SK-N-SH (cell line): ENCODE measurements at regions not wholly inside any gene's neighbourhood (a gene's known extent, or its start where the extent isn't known, plus 50 kb on each side); places are given as distances from the start of the nearest gene placed in this dataset.

Source experiments
- CTCF ChIA-PET: fragments of 300-600, 350-600 bp; formaldehyde crosslinking; extraction: SDS; loops from one replicate; lab custom pipeline; 2021; lab: Yijun Ruan, JAX
- POLR2A ChIA-PET: fragments of 350-600 bp; sonication (Branson Sonifier 250); formaldehyde crosslinking; extraction: SDS; loops from one replicate; lab custom pipeline; 2020; ENCODE audit warnings: antibody characterized with exemption, inconsistent platforms; lab: Yijun Ruan, JAX
- DNase-seq: peaks from one replicate; pipeline ENCODE4 v3.0.0; 2012
- H2AFZ ChIP-seq: fragments of 200-600 bp; sonication (generic); 2 replicates; pipeline ENCODE4 v1.8.1; 2016; ENCODE audit warnings: antibody characterized with exemption, mild to moderate bottlenecking, low read depth
- H3F3A ChIP-seq: fragments of 200-600 bp; sonication (generic); replicated peaks from 2 replicates; pipeline ENCODE3; 2016; ENCODE audit warnings: antibody characterized with exemption, mild to moderate bottlenecking; ENCODE audit not compliant: insufficient read depth
- H3K27ac ChIP-seq, 2 experiments: fragments of 200-500 bp in 1 of 2; fragments of 200-600 bp in 1 of 2; sonication (Bioruptor generic) in 1 of 2; sonication (generic), shearing (Covaris generic) in 1 of 2; 2 replicates each; pipeline versions ENCODE4 v1.5.1 to v1.6.1; 2014 to 2016; ENCODE audit warnings: low read depth in 2 of 2, inconsistent platforms in 1 of 2, low read length in 1 of 2, mild to moderate bottlenecking in 1 of 2, mixed read lengths in 1 of 2
- H3K27me3 ChIP-seq: fragments of 200-600 bp; sonication (generic), shearing (Covaris generic); 2 replicates; pipeline ENCODE4 v1.6.1; 2016; ENCODE audit warnings: mixed run types; ENCODE audit not compliant: insufficient read depth
- H3K36me3 ChIP-seq, 2 experiments: fragments of 200-500 bp in 1 of 2; fragments of 200-600 bp in 1 of 2; sonication (Bioruptor generic) in 1 of 2; sonication (generic) in 1 of 2; replicated peaks in 1 of 2; 2 replicates each; pipeline versions ENCODE3 to v1.5.1; 2014 to 2016; ENCODE audit warnings: low read length in 1 of 2, mild to moderate bottlenecking in 1 of 2; ENCODE audit not compliant: insufficient read depth in 2 of 2, control insufficient read depth in 1 of 2
- H3K4me1 ChIP-seq, 2 experiments: fragments of 200-500 bp in 1 of 2; fragments of 200-600 bp in 1 of 2; sonication (Bioruptor generic) in 1 of 2; sonication (generic), shearing (Covaris generic) in 1 of 2; 2 replicates each; pipeline versions ENCODE4 v1.5.1 to v1.6.1; 2014 to 2016; ENCODE audit warnings: low read depth in 1 of 2, low read length in 1 of 2, mixed run types in 1 of 2; ENCODE audit not compliant: insufficient read depth in 2 of 2, control insufficient read depth in 1 of 2
- H3K4me2 ChIP-seq: fragments of 200-600 bp; sonication (generic), shearing (Covaris generic); 2 replicates; pipeline ENCODE4 v1.6.1; 2017; ENCODE audit warnings: mixed run types
- H3K4me3 ChIP-seq, 2 experiments: fragments of 200-500 bp in 1 of 2; fragments of 200-600 bp in 1 of 2; sonication (Bioruptor generic) in 1 of 2; sonication (generic), shearing (Covaris generic) in 1 of 2; 2 replicates each; pipeline versions ENCODE4 v1.5.1 to v1.8.1; 2014 to 2016; ENCODE audit warnings: low read depth in 2 of 2, inconsistent platforms in 1 of 2, low read length in 1 of 2, mild to moderate bottlenecking in 1 of 2, mixed read lengths in 1 of 2, moderate library complexity in 1 of 2
- H3K79me2 ChIP-seq: fragments of 200-600 bp; sonication (generic); 2 replicates; pipeline ENCODE4 v1.8.1; 2017; ENCODE audit warnings: mild to moderate bottlenecking; ENCODE audit not compliant: insufficient read depth
- H3K9ac ChIP-seq: fragments of 200-600 bp; sonication (generic); 2 replicates; pipeline ENCODE4 v1.6.1; 2017; ENCODE audit warnings: mixed run types
- H3K9me2 ChIP-seq: fragments of 200-600 bp; sonication (generic); 2 replicates; pipeline ENCODE4 v1.6.1; 2017; ENCODE audit warnings: mixed run types
- H3K9me3 ChIP-seq: fragments of 200-600 bp; sonication (generic); 2 replicates; pipeline ENCODE4 v1.6.1; 2017; ENCODE audit warnings: mixed run types, mild to moderate bottlenecking, moderate library complexity
- H4K20me1 ChIP-seq: fragments of 200-600 bp; sonication (generic); 2 replicates; pipeline ENCODE4 v1.6.1; 2017; ENCODE audit warnings: mild to moderate bottlenecking, mixed run types; ENCODE audit not compliant: insufficient read depth
- CHD2 ChIP-seq: fragments of 150-350 bp; IDR thresholded peaks from 2 replicates; pipeline ENCODE4 v1.6.1; 2018; ENCODE audit warnings: low read length; ENCODE audit not compliant: partially characterized antibody
- CTCF ChIP-seq: fragments of 200-600 bp; sonication (generic); IDR thresholded peaks from 2 replicates; pipeline ENCODE4 v1.6.1; 2017; ENCODE audit warnings: antibody characterized with exemption, mild to moderate bottlenecking, moderate library complexity
- EP300 ChIP-seq, 2 experiments: IDR thresholded peaks; 2 replicates each; pipeline versions ENCODE4 v1.4.0 to v1.6.1; 2012; ENCODE audit warnings: borderline replicate concordance in 1 of 2, low read depth in 1 of 2, low read length in 1 of 2
- FOSL2 ChIP-seq: IDR thresholded peaks from 2 replicates; pipeline ENCODE4 v1.4.0; 2012; ENCODE audit warnings: low read depth, mild to moderate bottlenecking, moderate library complexity, borderline replicate concordance
- GABPA ChIP-seq: IDR thresholded peaks from 2 replicates; pipeline ENCODE4 v1.4.0; 2012; ENCODE audit warnings: low read depth, mild to moderate bottlenecking
- GATA2 ChIP-seq: sonication (generic); formaldehyde crosslinking; IDR thresholded peaks from 2 replicates; pipeline ENCODE4 v1.5.0; 2020; ENCODE audit warnings: mild to moderate bottlenecking, missing genetic modification reagents
- JUND ChIP-seq: IDR thresholded peaks from 2 replicates; pipeline ENCODE4 v1.4.0; 2012
- MAX ChIP-seq: IDR thresholded peaks from 2 replicates; pipeline ENCODE4 v1.4.0; 2012; ENCODE audit warnings: low read depth
- MEF2A ChIP-seq: IDR thresholded peaks from 2 replicates; pipeline ENCODE4 v1.4.0; 2012; ENCODE audit warnings: low read depth, borderline replicate concordance
- MXI1 ChIP-seq: IDR thresholded peaks from 2 replicates; pipeline ENCODE4 v1.6.1; 2012; ENCODE audit warnings: mild to moderate bottlenecking, low read depth, low read length, improper control_type of control experiment
- NRF1 ChIP-seq: IDR thresholded peaks from 2 replicates; pipeline ENCODE4 v1.6.1; 2012; ENCODE audit warnings: low read depth, mild to moderate bottlenecking, low read length
- POLR2AphosphoS5 ChIP-seq: IDR thresholded peaks from 2 replicates; pipeline ENCODE4 v1.6.1; 2012; ENCODE audit warnings: low read depth, low read length
- RAD21 ChIP-seq: IDR thresholded peaks from 2 replicates; pipeline ENCODE4 v1.6.1; 2012; ENCODE audit warnings: mild to moderate bottlenecking, low read length
- RCOR1 ChIP-seq: fragments of 150-350 bp; IDR thresholded peaks from 2 replicates; pipeline ENCODE4 v1.6.1; 2017; ENCODE audit warnings: antibody characterized with exemption, low read length
- RXRA ChIP-seq: IDR thresholded peaks from 2 replicates; pipeline ENCODE4 v1.4.0; 2012; ENCODE audit warnings: low read depth, mild to moderate bottlenecking, borderline replicate concordance
- TAF1 ChIP-seq: IDR thresholded peaks from 2 replicates; pipeline ENCODE4 v1.6.1; 2012; ENCODE audit warnings: low read depth, mild to moderate bottlenecking, low read length, moderate library complexity, borderline replicate concordance
- TEAD4 ChIP-seq: IDR thresholded peaks from 2 replicates; pipeline ENCODE4 v1.4.0; 2012; ENCODE audit warnings: mild to moderate bottlenecking, borderline replicate concordance; ENCODE audit not compliant: insufficient read depth
- YY1 ChIP-seq: IDR thresholded peaks from 2 replicates; pipeline ENCODE4 v1.4.0; 2012; ENCODE audit warnings: low read depth, mild to moderate bottlenecking
- WGBS: methylation state at CpG from one replicate; pipeline ENCODE4 v1.1.6; 2017; ENCODE audit warnings: low lambda C conversion rate; 5-methylcytosine and 5-hydroxymethylcytosine counted together
- TF ChIP-seq, protein P1 (sequence below): fragments of 150-350 bp; IDR thresholded peaks from 2 replicates; pipeline ENCODE4 v1.6.1; 2016; ENCODE audit warnings: mild to moderate bottlenecking, low read depth, low read length
- TF ChIP-seq, protein P2 (sequence below): IDR thresholded peaks from 2 replicates; pipeline ENCODE4 v1.4.0; 2012; ENCODE audit warnings: low read depth, borderline replicate concordance
- TF ChIP-seq, protein P3 (sequence below): fragments of 150-350 bp; IDR thresholded peaks from 2 replicates; pipeline ENCODE4 v1.6.1; 2017; ENCODE audit warnings: antibody characterized with exemption, low read length, low read depth, borderline replicate concordance

GRCh38 chr5:114070093-114070722 is 291.7 kb upstream of the KCNN2 start:
- TF ChIP-seq GATA2 (no peak), GABPA (no peak), JUND (no peak), MEF2A (no peak), CTCF (no peak), MAX (no peak), POLR2AphosphoS5 (no peak), TEAD4 (no peak), EP300 (IDR thresholded peaks at IDR 0.05; ENCODE audit: borderline replicate concordance in 1 of 2, low read depth in 1 of 2, low read length in 1 of 2) (no peak), RXRA (no peak), RAD21 (no peak), YY1 (no peak), MXI1 (no peak), TAF1 (no peak), RCOR1 (no peak), CHD2 (no peak)
- TF ChIP-seq, protein P1, sequence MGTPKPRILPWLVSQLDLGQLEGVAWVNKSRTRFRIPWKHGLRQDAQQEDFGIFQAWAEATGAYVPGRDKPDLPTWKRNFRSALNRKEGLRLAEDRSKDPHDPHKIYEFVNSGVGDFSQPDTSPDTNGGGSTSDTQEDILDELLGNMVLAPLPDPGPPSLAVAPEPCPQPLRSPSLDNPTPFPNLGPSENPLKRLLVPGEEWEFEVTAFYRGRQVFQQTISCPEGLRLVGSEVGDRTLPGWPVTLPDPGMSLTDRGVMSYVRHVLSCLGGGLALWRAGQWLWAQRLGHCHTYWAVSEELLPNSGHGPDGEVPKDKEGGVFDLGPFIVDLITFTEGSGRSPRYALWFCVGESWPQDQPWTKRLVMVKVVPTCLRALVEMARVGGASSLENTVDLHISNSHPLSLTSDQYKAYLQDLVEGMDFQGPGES, result no peak
- TF ChIP-seq, all 33 proteins: peak for 0
- no peaks in the 10 kb centered on the region for H3K36me3 ChIP-seq
- no peak overlapping the region for H3K9ac ChIP-seq
- H3F3A ChIP-seq, result no peaks in the 10 kb centered on the region
- ChIA-PET CTCF (no interaction called here), POLR2A (no interaction called here)
- H3K4me3 ChIP-seq, result no peak overlapping the region
- H3K4me2 ChIP-seq, result no peak overlapping the region
- H3K4me1 ChIP-seq, result no peaks in the 10 kb centered on the region
- H3K27ac ChIP-seq, result no peak overlapping the region
- H3K9me2 ChIP-seq, result no peaks in the 10 kb centered on the region
- no peak overlapping the region for H2AFZ ChIP-seq
- no peaks in the 10 kb centered on the region for H3K27me3 ChIP-seq
- 12% methylated on average over 7 of the region's 7 CpGs for WGBS
- H3K9me3 ChIP-seq, result no peaks in the 10 kb centered on the region
- H4K20me1 ChIP-seq, result no peaks in the 10 kb centered on the region
- no peaks in the 10 kb centered on the region for H3K79me2 ChIP-seq
- no peak for DNase-seq

DNA sequence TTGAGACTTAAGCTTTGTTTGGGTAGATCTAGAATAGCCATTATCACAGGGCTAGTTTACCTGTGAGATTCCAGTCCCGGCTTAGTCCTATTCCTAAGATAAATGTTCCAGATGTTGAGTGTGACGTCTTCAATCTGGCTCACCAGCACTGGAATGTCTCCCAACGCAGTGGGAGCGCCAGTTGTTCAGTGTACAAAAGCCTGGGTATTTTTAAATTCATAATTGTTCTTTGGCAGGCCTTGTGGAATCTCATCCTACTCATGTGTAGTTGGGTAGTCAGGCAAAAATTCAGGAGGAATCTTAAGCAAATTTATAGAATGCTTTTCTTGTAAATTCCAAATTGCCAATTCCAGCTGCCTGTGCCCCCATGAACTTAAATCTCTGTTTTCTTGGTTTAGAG is 272.6 kb upstream of the KCNN2 start:
- H3F3A ChIP-seq, result no peaks in the 10 kb centered on the region
- no peak overlapping the region for H3K4me3 ChIP-seq
- no peak overlapping the region for H3K27ac ChIP-seq
- H3K36me3 ChIP-seq, result no peaks in the 10 kb centered on the region
- no peaks in the 10 kb centered on the region for H4K20me1 ChIP-seq
- H3K4me2 ChIP-seq, result no peak overlapping the region
- CTCF ChIA-PET, result interaction anchor here (2.1 kb wide), 1 partner anchor 12 kb away, joined by 7 read pairs; no protein-coding TSS in a partner anchor
- H3K4me1 ChIP-seq, result no peaks in the 10 kb centered on the region
- no peak for TF ChIP-seq NRF1
- TF ChIP-seq, protein P2, sequence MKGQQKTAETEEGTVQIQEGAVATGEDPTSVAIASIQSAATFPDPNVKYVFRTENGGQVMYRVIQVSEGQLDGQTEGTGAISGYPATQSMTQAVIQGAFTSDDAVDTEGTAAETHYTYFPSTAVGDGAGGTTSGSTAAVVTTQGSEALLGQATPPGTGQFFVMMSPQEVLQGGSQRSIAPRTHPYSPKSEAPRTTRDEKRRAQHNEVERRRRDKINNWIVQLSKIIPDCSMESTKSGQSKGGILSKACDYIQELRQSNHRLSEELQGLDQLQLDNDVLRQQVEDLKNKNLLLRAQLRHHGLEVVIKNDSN, result no peak
- TF ChIP-seq, protein P3, sequence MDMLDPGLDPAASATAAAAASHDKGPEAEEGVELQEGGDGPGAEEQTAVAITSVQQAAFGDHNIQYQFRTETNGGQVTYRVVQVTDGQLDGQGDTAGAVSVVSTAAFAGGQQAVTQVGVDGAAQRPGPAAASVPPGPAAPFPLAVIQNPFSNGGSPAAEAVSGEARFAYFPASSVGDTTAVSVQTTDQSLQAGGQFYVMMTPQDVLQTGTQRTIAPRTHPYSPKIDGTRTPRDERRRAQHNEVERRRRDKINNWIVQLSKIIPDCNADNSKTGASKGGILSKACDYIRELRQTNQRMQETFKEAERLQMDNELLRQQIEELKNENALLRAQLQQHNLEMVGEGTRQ, result no peak
- no peak for TF ChIP-seq FOSL2
- no peak for TF ChIP-seq RAD21
- TF ChIP-seq TEAD4, result no peak
- H2AFZ ChIP-seq, result no peak overlapping the region
- no peaks in the 10 kb centered on the region for H3K9me2 ChIP-seq
- H3K27me3 ChIP-seq, result no peaks in the 10 kb centered on the region
- no peak for DNase-seq
- WGBS, result 2% methylated on average over 4 of the region's 4 CpGs
- POLR2A ChIA-PET, result no interaction called here
- no peaks in the 10 kb centered on the region for H3K79me2 ChIP-seq
- no peak overlapping the region for H3K9ac ChIP-seq
- no peaks in the 10 kb centered on the region for H3K9me3 ChIP-seq
